Fibroblast of lung (primary cell): ENCODE measurements at regions not wholly inside any gene's neighbourhood (a gene's known extent, or its start where the extent isn't known, plus 50 kb on each side); places are given as distances from the start of the nearest gene placed in this dataset.

Source experiments
- EZH2 ChIP-seq: IDR thresholded peaks from 2 replicates; pipeline ENCODE4 v1.5.1; 2012; ENCODE audit warnings: low read length, control low read depth, mild to moderate bottlenecking; ENCODE audit errors: missing control alignments
- TF ChIP-seq, protein P1 (sequence below), 2 donors: IDR thresholded peaks in 1 of 2; conservative IDR thresholded peaks in 1 of 2; 1 replicate in 1 of 2; 2 replicates in 1 of 2; pipeline ENCODE4 v1.5.1; 2011 to 2012; ENCODE audit warnings: low read length in 2 of 2, control low read depth in 1 of 2, inconsistent platforms in 1 of 2, low read depth in 1 of 2, mild to moderate bottlenecking in 1 of 2

DNA sequence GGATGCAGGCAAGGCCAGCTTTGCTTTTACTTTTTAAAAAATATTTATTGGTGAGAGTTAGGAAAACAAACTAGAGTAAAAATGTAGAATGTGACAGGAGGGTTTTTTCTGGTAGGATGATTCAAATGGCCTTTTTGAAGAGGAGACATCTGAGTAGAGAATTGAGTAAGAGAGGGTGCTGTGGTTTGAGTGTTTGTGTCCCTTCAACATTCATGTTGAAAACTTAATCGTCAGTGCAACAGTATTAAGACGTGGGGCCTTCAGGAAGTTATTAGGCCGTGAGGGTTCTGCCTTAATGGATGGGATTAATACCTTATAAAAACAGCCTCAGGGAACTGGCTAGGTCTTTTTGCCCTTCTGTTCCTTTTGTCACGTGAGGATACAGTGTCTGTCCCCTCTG is 288.8 kb upstream of the C11orf87 start:
- TF ChIP-seq, protein P1, sequence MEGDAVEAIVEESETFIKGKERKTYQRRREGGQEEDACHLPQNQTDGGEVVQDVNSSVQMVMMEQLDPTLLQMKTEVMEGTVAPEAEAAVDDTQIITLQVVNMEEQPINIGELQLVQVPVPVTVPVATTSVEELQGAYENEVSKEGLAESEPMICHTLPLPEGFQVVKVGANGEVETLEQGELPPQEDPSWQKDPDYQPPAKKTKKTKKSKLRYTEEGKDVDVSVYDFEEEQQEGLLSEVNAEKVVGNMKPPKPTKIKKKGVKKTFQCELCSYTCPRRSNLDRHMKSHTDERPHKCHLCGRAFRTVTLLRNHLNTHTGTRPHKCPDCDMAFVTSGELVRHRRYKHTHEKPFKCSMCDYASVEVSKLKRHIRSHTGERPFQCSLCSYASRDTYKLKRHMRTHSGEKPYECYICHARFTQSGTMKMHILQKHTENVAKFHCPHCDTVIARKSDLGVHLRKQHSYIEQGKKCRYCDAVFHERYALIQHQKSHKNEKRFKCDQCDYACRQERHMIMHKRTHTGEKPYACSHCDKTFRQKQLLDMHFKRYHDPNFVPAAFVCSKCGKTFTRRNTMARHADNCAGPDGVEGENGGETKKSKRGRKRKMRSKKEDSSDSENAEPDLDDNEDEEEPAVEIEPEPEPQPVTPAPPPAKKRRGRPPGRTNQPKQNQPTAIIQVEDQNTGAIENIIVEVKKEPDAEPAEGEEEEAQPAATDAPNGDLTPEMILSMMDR (conservative IDR thresholded peaks at IDR 0.05 in 1 of 2, IDR thresholded peaks at IDR 0.05 in 1 of 2; ENCODE audit: low read depth in 1 of 2, low read length in 2 of 2): no peak
- no peak for TF ChIP-seq EZH2
